ENCODE measurements at regions not wholly inside any gene's neighbourhood (a gene's known extent, or its start where the extent isn't known, plus 50 kb on each side); places are given as distances from the start of the nearest gene placed in this dataset.

GRCh38 chr12:27133022-27133590 is 50.7 kb upstream of the C12orf71 start:
- Histone ChIP-seq H2BK15ac (ENCODE audit: low read length) (no peak overlapping the region), H2BK20ac (ENCODE audit: low read length) (no peak overlapping the region), H3K18ac (ENCODE audit: extremely low read depth, low read length) (no peak overlapping the region), H3K27ac (ENCODE audit: low read depth, low read length) (no peak overlapping the region), H3K56ac (replicated peaks; ENCODE audit: insufficient read length, low read depth, low read length) (no peak overlapping the region), H3K14ac (ENCODE audit: insufficient read length) (no peak overlapping the region), H3K4me2 (ENCODE audit: insufficient read depth in 1 of 2, low read depth in 2 of 2, low read length in 2 of 2) (no peak overlapping the region), H3K23ac (ENCODE audit: insufficient read length) (no peak overlapping the region), H3K4ac (replicated peaks; ENCODE audit: insufficient read length, low read depth, low read length) (no peak overlapping the region), H2AK5ac (ENCODE audit: low read depth, low read length) (no peak overlapping the region), H2BK120ac (replicated peaks; ENCODE audit: low read depth, low read length) (no peak overlapping the region), H4K8ac (ENCODE audit: extremely low read depth, insufficient read depth, low read length) (no peak overlapping the region), H3K79me2 (ENCODE audit: control insufficient read depth in 1 of 2, insufficient read depth in 2 of 2, low read length in 2 of 2) (no peaks in the 10 kb centered on the region), H4K5ac (ENCODE audit: insufficient read length, low read depth, low read length) (no peak overlapping the region), H2BK5ac (ENCODE audit: low read depth, low read length) (no peak overlapping the region), H3K79me1 (ENCODE audit: low read depth, low read length) (no peaks in the 10 kb centered on the region), H3K9me3 (ENCODE audit: insufficient read depth in 2 of 2, low read depth in 1 of 2, low read length in 1 of 2) (no peaks in the 10 kb centered on the region), H2AFZ (ENCODE audit: low read length) (no peak overlapping the region), H2BK12ac (ENCODE audit: low read depth, low read length) (no peak overlapping the region), H3K4me1 (replicated peaks in 1 of 4; ENCODE audit: control insufficient read depth in 3 of 4, insufficient read depth in 4 of 4, low read length in 3 of 4) (no peaks in the 10 kb centered on the region), H3K27me3 (replicated peaks in 1 of 4; ENCODE audit: control insufficient read depth in 3 of 4, extremely low read depth in 1 of 4, insufficient read depth in 3 of 4, low read length in 3 of 4) (no peaks in the 10 kb centered on the region), H3K4me3 (ENCODE audit: extremely low read depth in 1 of 4, insufficient read depth in 2 of 4, low read depth in 3 of 4, low read length in 4 of 4) (no peak overlapping the region), H4K20me1 (replicated peaks in 1 of 2; ENCODE audit: control insufficient read depth in 1 of 2, insufficient read depth in 2 of 2, low read length in 2 of 2) (no peaks in the 10 kb centered on the region), H3K23me2 (ENCODE audit: low read depth, low read length) (no peaks in the 10 kb centered on the region), H3K36me3 (ENCODE audit: control insufficient read depth in 2 of 4, insufficient read depth in 4 of 4, low read length in 3 of 4) (no peaks in the 10 kb centered on the region), H3K9ac (replicated peaks in 1 of 4; ENCODE audit: extremely low read depth in 1 of 4, low read depth in 3 of 4, low read length in 3 of 4) (no peak overlapping the region), H4K91ac (replicated peaks; ENCODE audit: insufficient read length, low read length) (no peak overlapping the region)
- 92% methylated on average over 1 of the region's 1 CpG; no CpG with 5 or more reads in 1 of the 2 experiments for WGBS, 2 experiments (ENCODE audit: extremely low coverage in 1 of 2, insufficient coverage in 1 of 2, insufficient read length in 1 of 2, insufficient replicate concordance in 2 of 2, low coverage in 1 of 2, low lambda C conversion rate in 2 of 2, missing lambda C conversion rate in 1 of 2)
- DNase-seq (ENCODE audit: low read depth in 1 of 2, low spot score in 2 of 2) (no peak), FAIRE-seq (no peak)
- ChIA-PET POLR2A (ENCODE audit: partially characterized antibody) (interaction anchor here (0.9 kb wide), 1 partner anchor 11 kb away, joined by 3 read pairs; no protein-coding TSS in a partner anchor), CTCF (ENCODE audit: partially characterized antibody) (interaction anchor here (0.7 kb wide), 1 partner anchor 291 kb away, joined by 6 read pairs; no protein-coding TSS in a partner anchor)
- TF ChIP-seq BRCA1 (IDR thresholded peaks at IDR 0.05; ENCODE audit: low read depth, low read length) (no peak), SIRT6 (IDR thresholded peaks at IDR 0.05; ENCODE audit: low read length) (no peak), KDM5A (IDR thresholded peaks at IDR 0.05; ENCODE audit: low read length) (no peak), EP300 (IDR thresholded peaks at IDR 0.05; ENCODE audit: borderline replicate concordance in 1 of 2, low read depth in 2 of 2, low read length in 2 of 2) (no peak), CBX5 (IDR thresholded peaks at IDR 0.05; ENCODE audit: low read depth, low read length) (no peak), CREB1 (IDR thresholded peaks at IDR 0.05) (no peak)

All from H1 (cell line).